ENCODE measurements at regions not wholly inside any gene's neighbourhood (a gene's known extent, or its start where the extent isn't known, plus 50 kb on each side); places are given as distances from the start of the nearest gene placed in this dataset.

- Histone ChIP-seq H3K9ac (ENCODE audit: low read length) (peak overlapping the region; percentile 35; the same call in 1 of the 2 replicates), H3K36me3 (ENCODE audit: low read length) (no peaks in the 10 kb centered on the region), H4K20me1 (ENCODE audit: low read depth, low read length) (no peaks in the 10 kb centered on the region), H3K9me2 (replicated peaks; ENCODE audit: insufficient read depth, low read length) (no peaks in the 10 kb centered on the region), H3K9me3 (ENCODE audit: insufficient read depth, low read length) (no peaks in the 10 kb centered on the region), H3K27ac (ENCODE audit: low read depth, low read length) (no peak overlapping the region), H3K4me2 (ENCODE audit: low read depth, low read length, poor library complexity, severe bottlenecking) (peak overlapping the region; percentile 55), H3K79me2 (ENCODE audit: insufficient read depth, low read length) (no peaks in the 10 kb centered on the region), H3F3A (ENCODE audit: insufficient read depth) (no peaks in the 10 kb centered on the region), H2AFZ (ENCODE audit: low read depth, low read length, severe bottlenecking) (peak overlapping the region; percentile 80), H3K27me3 (ENCODE audit: low read length) (no peaks in the 10 kb centered on the region), H3K4me3 (ENCODE audit: insufficient read depth, low read length, poor library complexity, severe bottlenecking) (peak overlapping the region; percentile 39)
- TF ChIP-seq CTCF (IDR thresholded peaks at IDR 0.05; ENCODE audit: insufficient read depth, low read length, poor library complexity, severe bottlenecking) = no peak
- no peak for TF ChIP-seq EZH2phosphoT487 (conservative IDR thresholded peaks at IDR 0.05; ENCODE audit: low read length)
Observed at GRCh38 chr3:194768586-194768985, 82.9 kb downstream of the FAM43A start.

- H3K79me2 ChIP-seq (ENCODE audit: insufficient read depth, low read length) = no peaks in the 10 kb centered on the region
- TF ChIP-seq EZH2phosphoT487 (conservative IDR thresholded peaks at IDR 0.05; ENCODE audit: low read length) = no peak
- H3K4me2 ChIP-seq (ENCODE audit: low read depth, low read length, poor library complexity, severe bottlenecking) = peak overlapping the region; percentile 80
- H3K36me3 ChIP-seq (ENCODE audit: low read length) = no peaks in the 10 kb centered on the region
- peak overlapping the region; percentile 80 for H2AFZ ChIP-seq (ENCODE audit: low read depth, low read length, severe bottlenecking)
- no peaks in the 10 kb centered on the region for H3K9me2 ChIP-seq (replicated peaks; ENCODE audit: insufficient read depth, low read length)
- peak overlapping the region; percentile 52 for H3K9ac ChIP-seq (ENCODE audit: low read length)
- no peak overlapping the region for H3K27ac ChIP-seq (ENCODE audit: low read depth, low read length)
- H3F3A ChIP-seq (ENCODE audit: insufficient read depth) = no peaks in the 10 kb centered on the region
- H3K9me3 ChIP-seq (ENCODE audit: insufficient read depth, low read length) = no peaks in the 10 kb centered on the region
- no peaks in the 10 kb centered on the region for H4K20me1 ChIP-seq (ENCODE audit: low read depth, low read length)
- H3K4me3 ChIP-seq (ENCODE audit: insufficient read depth, low read length, poor library complexity, severe bottlenecking) = peak overlapping the region; percentile 45
- H3K27me3 ChIP-seq (ENCODE audit: low read length) = no peaks in the 10 kb centered on the region
Observed at GRCh38 chr3:194769020-194769643, 83.4 kb downstream of the FAM43A start.

GRCh38 chr3:194772241-194773000 is 86.7 kb downstream of the FAM43A start:
- Histone ChIP-seq H3K27me3 (ENCODE audit: low read length) (no peaks in the 10 kb centered on the region), H3F3A (ENCODE audit: insufficient read depth) (no peaks in the 10 kb centered on the region), H3K9me3 (ENCODE audit: insufficient read depth, low read length) (no peaks in the 10 kb centered on the region), H3K79me2 (ENCODE audit: insufficient read depth, low read length) (no peaks in the 10 kb centered on the region), H3K27ac (ENCODE audit: low read depth, low read length) (no peak overlapping the region), H3K9me2 (replicated peaks; ENCODE audit: insufficient read depth, low read length) (no peaks in the 10 kb centered on the region), H3K9ac (ENCODE audit: low read length) (no peak overlapping the region), H2AFZ (ENCODE audit: low read depth, low read length, severe bottlenecking) (no peak overlapping the region), H3K4me3 (ENCODE audit: insufficient read depth, low read length, poor library complexity, severe bottlenecking) (no peak overlapping the region), H4K20me1 (ENCODE audit: low read depth, low read length) (no peaks in the 10 kb centered on the region), H3K36me3 (ENCODE audit: low read length) (no peaks in the 10 kb centered on the region), H3K4me2 (ENCODE audit: low read depth, low read length, poor library complexity, severe bottlenecking) (no peak overlapping the region)
- TF ChIP-seq EZH2phosphoT487 (conservative IDR thresholded peaks at IDR 0.05; ENCODE audit: low read length) (no peak), CTCF (IDR thresholded peaks at IDR 0.05; ENCODE audit: insufficient read depth, low read length, poor library complexity, severe bottlenecking) (no peak)

GRCh38 chr3:194773216-194773615 is 87.5 kb downstream of the FAM43A start:
- Histone ChIP-seq H2AFZ (ENCODE audit: low read depth, low read length, severe bottlenecking) (no peak overlapping the region), H3K79me2 (ENCODE audit: insufficient read depth, low read length) (no peaks in the 10 kb centered on the region), H3K36me3 (ENCODE audit: low read length) (no peaks in the 10 kb centered on the region), H3K4me3 (ENCODE audit: insufficient read depth, low read length, poor library complexity, severe bottlenecking) (no peak overlapping the region), H3K4me2 (ENCODE audit: low read depth, low read length, poor library complexity, severe bottlenecking) (no peak overlapping the region), H3K9me2 (replicated peaks; ENCODE audit: insufficient read depth, low read length) (no peaks in the 10 kb centered on the region), H3K27ac (ENCODE audit: low read depth, low read length) (no peak overlapping the region), H3K9ac (ENCODE audit: low read length) (no peak overlapping the region), H4K20me1 (ENCODE audit: low read depth, low read length) (no peaks in the 10 kb centered on the region), H3F3A (ENCODE audit: insufficient read depth) (no peaks in the 10 kb centered on the region), H3K27me3 (ENCODE audit: low read length) (no peaks in the 10 kb centered on the region), H3K9me3 (ENCODE audit: insufficient read depth, low read length) (no peaks in the 10 kb centered on the region)
- TF ChIP-seq EZH2phosphoT487 (conservative IDR thresholded peaks at IDR 0.05; ENCODE audit: low read length) (no peak), CTCF (IDR thresholded peaks at IDR 0.05; ENCODE audit: insufficient read depth, low read length, poor library complexity, severe bottlenecking) (no peak)

All from SU-DHL-6 (cell line).